Endothelial cell of umbilical vein (primary cell): ENCODE measurements at regions not wholly inside any gene's neighbourhood (a gene's known extent, or its start where the extent isn't known, plus 50 kb on each side); places are given as distances from the start of the nearest gene placed in this dataset.

Experiments
- BruUV-seq: library from RNA; stranded (reverse); fragments of 400-500 nt; replicated peaks from 2 replicates; lab custom pipeline; 2021; lab: Mats Ljungman, UMichigan
- CTCF ChIA-PET: fragments of 300-600, 350-600 bp; sonication (Branson Sonifier 250); formaldehyde crosslinking; loops from one replicate; lab custom pipeline; 2021; ENCODE audit warnings: antibody characterized with exemption, inconsistent platforms; lab: Charles Lee
- POLR2A ChIA-PET: fragments of 300-600, 350-600 bp; sonication (Branson Sonifier 250); formaldehyde crosslinking; loops from one replicate; lab custom pipeline; 2021; ENCODE audit warnings: antibody characterized with exemption, inconsistent platforms; lab: Charles Lee
- DNase-seq: peaks from one replicate; pipeline ENCODE4 v3.0.0-alpha.2; 2011; ENCODE audit warnings: low read depth, low spot score
- FAIRE-seq: peaks from 2 replicates; lab custom pipeline; 2011; peaks lifted over from hg19 to GRCh38; lab: Jason Lieb, UNC
- H2AFZ ChIP-seq: 2 replicates; pipeline ENCODE4 v1.6.0; 2012; ENCODE audit warnings: low read depth, low read length, control low read depth, inconsistent platforms
- H3K27ac ChIP-seq: 2 replicates; pipeline ENCODE4 v1.5.1; 2011; ENCODE audit warnings: low read depth, mild to moderate bottlenecking, control low read depth, low read length, moderate library complexity; ENCODE audit not compliant: insufficient read depth
- H3K27me3 ChIP-seq, 2 experiments: 2 replicates each; pipeline versions ENCODE4 v1.6.0 to v1.6.1; 2011; ENCODE audit warnings: low read length in 2 of 2, mixed read lengths in 1 of 2; ENCODE audit not compliant: control insufficient read depth in 2 of 2, insufficient read depth in 2 of 2
- H3K36me3 ChIP-seq, 2 experiments: 2 replicates in 1 of 2; 3 replicates in 1 of 2; pipeline ENCODE4 v1.5.1; 2011; ENCODE audit warnings: low read length in 2 of 2, mild to moderate bottlenecking in 1 of 2, moderate library complexity in 1 of 2; ENCODE audit not compliant: control insufficient read depth in 2 of 2, insufficient read depth in 2 of 2; ENCODE audit errors: extremely low read depth in 1 of 2
- H3K4me1 ChIP-seq: 3 replicates; pipeline ENCODE4 v1.5.1; 2011; ENCODE audit warnings: mild to moderate bottlenecking, low read length; ENCODE audit not compliant: control insufficient read depth, insufficient read depth; ENCODE audit errors: extremely low read depth
- H3K4me2 ChIP-seq: 2 replicates; pipeline ENCODE4 v1.6.1; 2011; ENCODE audit warnings: low read length, control low read depth, mixed read lengths; ENCODE audit not compliant: insufficient read depth
- H3K4me3 ChIP-seq, 3 experiments: fragments of 200-600 bp in 1 of 3; sonication (generic), shearing (Covaris generic) in 1 of 3; replicated peaks in 1 of 3; 2 replicates each; pipeline ENCODE4 v1.5.1; 2011 to 2016; ENCODE audit warnings: control low read depth in 3 of 3, low read length in 3 of 3, mild to moderate bottlenecking in 2 of 3, inconsistent platforms in 1 of 3, low read depth in 1 of 3, moderate library complexity in 1 of 3; ENCODE audit not compliant: insufficient read depth in 1 of 3
- H3K79me2 ChIP-seq: 2 replicates; pipeline ENCODE4 v1.6.0; 2012; ENCODE audit warnings: low read length, inconsistent platforms; ENCODE audit not compliant: control insufficient read depth, insufficient read depth
- H3K9ac ChIP-seq: replicated peaks from 2 replicates; pipeline ENCODE3; 2011; ENCODE audit warnings: low read length, control low read depth; ENCODE audit not compliant: insufficient read depth; ENCODE audit errors: extremely low read depth
- H3K9me1 ChIP-seq: replicated peaks from 3 replicates; pipeline ENCODE4 v1.6.0; 2011; ENCODE audit warnings: mild to moderate bottlenecking, low read length; ENCODE audit not compliant: control insufficient read depth, insufficient read depth; ENCODE audit errors: extremely low read depth
- H3K9me3 ChIP-seq: replicated peaks from 2 replicates; pipeline ENCODE4 v1.5.1; 2012; ENCODE audit warnings: low read length, inconsistent platforms; ENCODE audit not compliant: control insufficient read depth, insufficient read depth
- H4K20me1 ChIP-seq: replicated peaks from 2 replicates; pipeline ENCODE3; 2011; ENCODE audit warnings: mild to moderate bottlenecking, low read length; ENCODE audit not compliant: control insufficient read depth, insufficient read depth; ENCODE audit errors: extremely low read depth
- CTCF ChIP-seq, 2 donors: IDR thresholded peaks; 1 replicate in 1 of 2; 2 replicates in 1 of 2; pipeline ENCODE4 v1.5.1; 2011; ENCODE audit warnings: low read length in 2 of 2, mild to moderate bottlenecking in 2 of 2, moderate library complexity in 2 of 2, control low read depth in 1 of 2, inconsistent platforms in 1 of 2, low read depth in 1 of 2; ENCODE audit not compliant: insufficient read depth in 1 of 2; ENCODE audit errors: extremely low read depth in 1 of 2
- EZH2 ChIP-seq: IDR thresholded peaks from 2 replicates; pipeline ENCODE4 v1.6.1; 2012; ENCODE audit warnings: borderline replicate concordance, low read depth, mild to moderate bottlenecking, moderate library complexity, low read length, inconsistent platforms; ENCODE audit not compliant: severe bottlenecking
- FOS ChIP-seq: IDR thresholded peaks from 2 replicates; pipeline ENCODE4 v1.6.1; 2011; ENCODE audit warnings: mild to moderate bottlenecking, low read length, moderate library complexity, borderline replicate concordance; ENCODE audit not compliant: insufficient read depth
- GATA2 ChIP-seq: IDR thresholded peaks from 2 replicates; pipeline ENCODE4 v1.7.0; 2011; ENCODE audit warnings: low read depth, mild to moderate bottlenecking, moderate library complexity, mixed read lengths, low read length; ENCODE audit not compliant: insufficient read length, insufficient read depth
- JUN ChIP-seq: IDR thresholded peaks from 2 replicates; pipeline ENCODE4 v1.6.1; 2011; ENCODE audit warnings: borderline replicate concordance, low read depth; ENCODE audit not compliant: insufficient read length, insufficient read depth
- MAX ChIP-seq: IDR thresholded peaks from 2 replicates; pipeline ENCODE4 v1.6.1; 2011; ENCODE audit not compliant: insufficient read depth, insufficient read length
- MYC ChIP-seq: IDR thresholded peaks from one replicate; pipeline ENCODE4 v1.6.1; 2011; ENCODE audit warnings: mild to moderate bottlenecking, low read depth, low read length
- POLR2A ChIP-seq: IDR thresholded peaks from 2 replicates; pipeline ENCODE4 v1.6.1; 2012; ENCODE audit warnings: low read depth, mild to moderate bottlenecking, control low read depth, low read length
- POLR2AphosphoS5 ChIP-seq: IDR thresholded peaks from 2 replicates; pipeline ENCODE4 v1.6.1; 2012; ENCODE audit warnings: low read depth, mild to moderate bottlenecking, control low read depth, low read length, moderate library complexity; ENCODE audit not compliant: insufficient read depth
- dilution Hi-C: fragments of 300-500 bp; cut with MboI; formaldehyde crosslinking; loops from one replicate; pipeline ENCODE4 v1.15.0; 2019; ENCODE audit warnings: low sequenced_read_pairs; ENCODE audit not compliant: extremely low pct_ligation_motif_present
- intact Hi-C: fragments of 100-400 bp; cut with micrococcal nuclease; formaldehyde crosslinking; loops from one replicate; pipeline ENCODE4 v1.10.0; 2022

GRCh38 chr6:78511009-78511408 is 356.3 kb upstream of the IRAK1BP1 start:
- no peak for DNase-seq
- Histone ChIP-seq H2AFZ (no peak overlapping the region), H4K20me1 (no peaks in the 10 kb centered on the region), H3K27me3 (no peaks in the 10 kb centered on the region), H3K9me1 (no peaks in the 10 kb centered on the region), H3K4me1 (peaks cover 2% of the 10 kb centered on the region), H3K9ac (no peak overlapping the region), H3K79me2 (no peaks in the 10 kb centered on the region), H3K4me2 (no peak overlapping the region), H3K36me3 (peaks cover 0 to 3% of the 10 kb centered on the region in 2 experiments), H3K9me3 (no peaks in the 10 kb centered on the region), H3K4me3 (no peak overlapping the region), H3K27ac (no peak overlapping the region)
- ChIA-PET POLR2A (no interaction called here), CTCF (interaction anchor here (1.0 to 1.9 kb wide), 3 partner anchors 11 to 67 kb away, joined by 3 to 5 read pairs (median 4); no protein-coding TSS in a partner anchor)
- intact Hi-C loops (no loop called here), dilution Hi-C loops (no loop called here)
- TF ChIP-seq EZH2 (no peak), MAX (no peak), MYC (no peak), GATA2 (no peak), POLR2AphosphoS5 (no peak), FOS (no peak), CTCF (IDR thresholded peaks at IDR 0.05; ENCODE audit: extremely low read depth in 1 of 2, insufficient read depth in 1 of 2, low read depth in 1 of 2, low read length in 2 of 2) (no peak), JUN (no peak), POLR2A (no peak)
- no TSS peak for BruUV-seq
- no peak for FAIRE-seq
